Body of pancreas (tissue), 4 donors: ENCODE measurements at regions not wholly inside any gene's neighbourhood (a gene's known extent, or its start where the extent isn't known, plus 50 kb on each side); places are given as distances from the start of the nearest gene placed in this dataset.

Source experiments
- ATAC-seq: fragments of 150-250 bp; one replicate; pipeline ENCODE4 v1.9.1; 2016
- DNase-seq, 4 donors: peaks; one replicate each; pipeline ENCODE4 v3.0.0-alpha.2; 2019
- H3K27ac ChIP-seq, 4 donors: fragments of 200-600 bp; sonication (generic); 1 replicate in 3 of 4; 2 replicates in 1 of 4; pipeline versions ENCODE4 v1.5.1 to v1.6.1; 2016 to 2019; ENCODE audit warnings: mild to moderate bottlenecking in 1 of 4, mixed read lengths in 1 of 4, moderate library complexity in 1 of 4
- H3K27me3 ChIP-seq, 2 donors: fragments of 200-600 bp; sonication (generic); one replicate each; pipeline ENCODE4 v1.6.0; 2016; ENCODE audit warnings: mild to moderate bottlenecking in 1 of 2
- H3K36me3 ChIP-seq, 2 donors: fragments of 200-600 bp; sonication (generic); replicated peaks in 1 of 2; 2 replicates each; pipeline ENCODE4 v1.5.1; 2016; ENCODE audit warnings: low read depth in 2 of 2; ENCODE audit not compliant: insufficient read depth in 1 of 2
- H3K4me1 ChIP-seq: fragments of 200-600 bp; sonication (generic); one replicate; pipeline ENCODE4 v1.6.0; 2016
- H3K4me3 ChIP-seq, 2 donors: fragments of 200-600 bp; sonication (generic); 1 replicate in 1 of 2; 2 replicates in 1 of 2; pipeline ENCODE4 v1.5.1; 2016 to 2019
- H3K9me3 ChIP-seq, 3 donors: fragments of 200-600 bp; sonication (generic); 1 replicate in 2 of 3; 2 replicates in 1 of 3; pipeline ENCODE4 v1.5.1; 2016
- POLR2A ChIP-seq, 3 donors: fragments of 450-650 bp; IDR thresholded peaks; one replicate each; pipeline ENCODE4 v1.6.1; 2016; ENCODE audit warnings: antibody characterized with exemption in 3 of 3, mild to moderate bottlenecking in 2 of 3
- WGBS, 2 donors: methylation state at CpG; one replicate each; pipeline ENCODE4 v1.1.5; 2017; 5-methylcytosine and 5-hydroxymethylcytosine counted together
- intact Hi-C: fragments of 100-400 bp; cut with DNase I; formaldehyde crosslinking; loops from one replicate; pipeline ENCODE4 v1.15.1; 2023
- TF ChIP-seq, protein P1 (sequence below), 7 experiments: fragments of 450-650 bp in 4 of 7; fragments of 200-600 bp in 3 of 7; sonication (generic) in 3 of 7; IDR thresholded peaks; one replicate each; pipeline ENCODE4 v1.5.1; 2016 to 2019; ENCODE audit warnings: antibody characterized with exemption in 7 of 7

DNA sequence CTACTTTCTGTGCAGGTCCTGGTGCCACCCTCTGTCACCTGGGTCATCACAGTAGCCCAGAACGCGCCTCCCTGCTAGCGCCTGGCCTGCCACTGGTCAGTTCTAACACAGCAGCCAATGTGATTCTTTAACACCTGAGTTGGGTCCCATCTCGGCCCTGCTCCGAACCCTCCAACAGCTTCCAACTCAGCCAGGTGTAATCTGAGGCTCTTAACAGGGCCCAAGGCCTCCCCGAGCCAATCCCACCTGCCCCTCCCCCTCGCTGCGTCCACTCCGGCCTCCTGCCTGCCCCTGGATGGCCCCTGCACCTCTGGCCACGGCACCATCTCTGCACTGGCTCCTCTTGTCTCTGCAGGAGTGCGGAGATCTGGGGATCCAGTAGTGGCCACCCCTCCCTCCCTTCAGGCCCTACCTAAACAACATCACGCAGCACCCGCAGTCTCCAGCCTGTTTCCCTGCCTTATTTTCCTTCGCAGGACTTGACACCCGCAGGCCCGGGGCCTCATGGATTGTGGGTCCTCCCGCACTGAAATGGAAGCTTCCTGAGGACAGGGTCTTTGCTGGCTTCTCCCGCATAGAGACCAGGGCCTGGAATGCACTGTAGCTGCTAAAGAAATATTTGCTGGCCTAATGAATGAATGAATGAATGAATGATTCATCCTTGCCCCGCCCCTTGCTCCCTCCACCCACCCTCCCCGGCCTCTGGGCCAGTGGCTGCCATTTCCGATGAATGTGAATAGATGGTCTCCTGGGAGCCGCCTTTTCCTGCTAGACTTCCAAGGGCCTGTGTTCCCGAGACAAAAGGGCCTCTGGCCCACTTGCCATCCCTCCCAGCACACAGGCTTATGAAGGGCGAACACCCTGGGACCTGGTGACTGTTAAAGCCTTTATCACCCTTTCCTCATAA is 174.8 kb upstream of the FOXF1 start:
- no peak overlapping the region for H3K4me3 ChIP-seq
- intact Hi-C loops, result no loop called here
- no peaks in the 10 kb centered on the region for H3K27me3 ChIP-seq
- no peaks in the 10 kb centered on the region for H3K9me3 ChIP-seq
- no peak for ATAC-seq
- H3K36me3 ChIP-seq, result no peaks in the 10 kb centered on the region
- H3K27ac ChIP-seq, result no peak overlapping the region
- no peak for DNase-seq
- WGBS, 2 donors, result 70 to 74% methylated on average over 19 to 23 of the region's 24 CpGs
- TF ChIP-seq POLR2A (IDR thresholded peaks at IDR 0.05), result no peak
- TF ChIP-seq, protein P1, sequence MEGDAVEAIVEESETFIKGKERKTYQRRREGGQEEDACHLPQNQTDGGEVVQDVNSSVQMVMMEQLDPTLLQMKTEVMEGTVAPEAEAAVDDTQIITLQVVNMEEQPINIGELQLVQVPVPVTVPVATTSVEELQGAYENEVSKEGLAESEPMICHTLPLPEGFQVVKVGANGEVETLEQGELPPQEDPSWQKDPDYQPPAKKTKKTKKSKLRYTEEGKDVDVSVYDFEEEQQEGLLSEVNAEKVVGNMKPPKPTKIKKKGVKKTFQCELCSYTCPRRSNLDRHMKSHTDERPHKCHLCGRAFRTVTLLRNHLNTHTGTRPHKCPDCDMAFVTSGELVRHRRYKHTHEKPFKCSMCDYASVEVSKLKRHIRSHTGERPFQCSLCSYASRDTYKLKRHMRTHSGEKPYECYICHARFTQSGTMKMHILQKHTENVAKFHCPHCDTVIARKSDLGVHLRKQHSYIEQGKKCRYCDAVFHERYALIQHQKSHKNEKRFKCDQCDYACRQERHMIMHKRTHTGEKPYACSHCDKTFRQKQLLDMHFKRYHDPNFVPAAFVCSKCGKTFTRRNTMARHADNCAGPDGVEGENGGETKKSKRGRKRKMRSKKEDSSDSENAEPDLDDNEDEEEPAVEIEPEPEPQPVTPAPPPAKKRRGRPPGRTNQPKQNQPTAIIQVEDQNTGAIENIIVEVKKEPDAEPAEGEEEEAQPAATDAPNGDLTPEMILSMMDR (IDR thresholded peaks at IDR 0.05), result no peak
- no peaks in the 10 kb centered on the region for H3K4me1 ChIP-seq

DNA sequence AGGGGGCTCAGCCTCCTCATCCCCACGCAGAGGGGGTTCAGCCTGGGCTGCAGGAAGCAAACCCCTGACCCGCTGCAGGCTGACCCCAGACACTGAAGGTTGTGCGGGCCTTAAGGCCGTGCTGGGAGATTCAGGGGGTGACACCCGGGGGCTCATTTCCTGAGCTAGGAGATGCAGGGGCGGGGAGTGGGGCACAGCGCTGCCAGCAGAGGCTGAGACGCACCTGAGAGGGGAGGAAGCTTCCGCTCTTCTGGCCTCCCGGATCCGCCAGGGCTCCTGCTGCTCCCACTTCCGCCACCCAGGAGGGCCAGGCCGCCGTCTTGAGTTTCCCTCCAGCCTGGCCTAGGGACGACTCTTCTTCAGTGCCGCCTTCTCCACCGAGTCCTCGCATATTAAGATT is 173.2 kb upstream of the FOXF1 start:
- intact Hi-C loops, result no loop called here
- H3K27me3 ChIP-seq, result peaks cover 0 to 4% of the 10 kb centered on the region in 2 donors
- H3K36me3 ChIP-seq, result no peaks in the 10 kb centered on the region
- WGBS, 2 donors, result 56 to 69% methylated on average over 5 to 18 of the region's 18 CpGs
- no peaks in the 10 kb centered on the region for H3K9me3 ChIP-seq
- ATAC-seq, result no peak
- DNase-seq, result no peak
- H3K4me1 ChIP-seq, result no peaks in the 10 kb centered on the region
- TF ChIP-seq POLR2A (IDR thresholded peaks at IDR 0.05), result no peak
- TF ChIP-seq, protein P1 (IDR thresholded peaks at IDR 0.05), result no peak
- no peak overlapping the region for H3K4me3 ChIP-seq
- no peak overlapping the region for H3K27ac ChIP-seq

- 66 to 72% methylated on average over 14 to 17 of the region's 17 CpGs for WGBS, 2 donors
- ATAC-seq, result no peak
Observed at GRCh38 chr16:86337581-86338402, 172.5 kb upstream of the FOXF1 start.

GRCh38 chr16:86338403-86339115 is 171.8 kb upstream of the FOXF1 start:
- ATAC-seq (no peak), DNase-seq (no peak)
- no peak overlapping the region for H3K27ac ChIP-seq
- H3K9me3 ChIP-seq, result no peaks in the 10 kb centered on the region
- H3K4me1 ChIP-seq, result no peaks in the 10 kb centered on the region
- H3K27me3 ChIP-seq, result peaks cover 0 to 4% of the 10 kb centered on the region in 2 donors
- 76 to 88% methylated on average over 5 of the region's 5 CpGs for WGBS, 2 donors
- H3K4me3 ChIP-seq, result no peak overlapping the region
- TF ChIP-seq, protein P1 (IDR thresholded peaks at IDR 0.05), result no peak
- no peak for TF ChIP-seq POLR2A (IDR thresholded peaks at IDR 0.05)
- intact Hi-C loops, result no loop called here
- H3K36me3 ChIP-seq, result no peaks in the 10 kb centered on the region

More at GRCh38 chr16:86337581-86338402, 172.5 kb upstream of the FOXF1 start:
- DNase-seq, result no peak
- peaks cover 0 to 4% of the 10 kb centered on the region in 2 donors for H3K27me3 ChIP-seq
- H3K4me3 ChIP-seq, result no peak overlapping the region
- H3K9me3 ChIP-seq, result no peaks in the 10 kb centered on the region
- intact Hi-C loops, result no loop called here
- no peaks in the 10 kb centered on the region for H3K4me1 ChIP-seq
- no peaks in the 10 kb centered on the region for H3K36me3 ChIP-seq
- H3K27ac ChIP-seq, result no peak overlapping the region
- TF ChIP-seq POLR2A (IDR thresholded peaks at IDR 0.05), result no peak
- TF ChIP-seq, protein P1 (IDR thresholded peaks at IDR 0.05), result no peak
